T-helper 1 cell treated with Interleukin-12 subunit alpha and Interleukin-12 subunit beta and Interleukin-4 antibody, amounts not matched to agents 30 ng/mL and 1 ng/mL, for 36 hours (primary cell): ENCODE measurements at regions not wholly inside any gene's neighbourhood (a gene's known extent, or its start where the extent isn't known, plus 50 kb on each side); places are given as distances from the start of the nearest gene placed in this dataset.

ENCODE experiments used
- intact Hi-C: fragments of 100-400 bp; cut with micrococcal nuclease; formaldehyde crosslinking; loops from one replicate; pipeline ENCODE4 v1.15.1; 2024

DNA sequence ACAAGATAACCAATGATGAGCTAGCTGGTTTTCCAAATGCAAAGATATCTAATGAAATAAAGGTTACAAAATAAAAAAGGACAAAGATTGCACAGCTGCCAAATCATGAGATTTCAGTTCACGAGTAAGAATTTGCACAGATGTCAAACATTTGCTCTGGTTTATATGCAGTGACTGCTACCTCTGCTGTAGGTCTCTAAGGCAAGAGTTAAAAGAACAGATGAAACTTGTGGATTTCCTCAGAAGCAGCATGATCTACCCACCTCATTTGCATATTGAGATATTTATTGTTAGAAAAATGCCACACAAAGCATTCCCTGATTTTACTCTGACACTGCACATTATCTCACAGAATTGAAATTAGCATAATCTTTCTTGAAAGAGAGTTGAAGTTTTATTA, 763.2 kb upstream of the ZEB2 start:
- intact Hi-C loops = no loop called here

DNA sequence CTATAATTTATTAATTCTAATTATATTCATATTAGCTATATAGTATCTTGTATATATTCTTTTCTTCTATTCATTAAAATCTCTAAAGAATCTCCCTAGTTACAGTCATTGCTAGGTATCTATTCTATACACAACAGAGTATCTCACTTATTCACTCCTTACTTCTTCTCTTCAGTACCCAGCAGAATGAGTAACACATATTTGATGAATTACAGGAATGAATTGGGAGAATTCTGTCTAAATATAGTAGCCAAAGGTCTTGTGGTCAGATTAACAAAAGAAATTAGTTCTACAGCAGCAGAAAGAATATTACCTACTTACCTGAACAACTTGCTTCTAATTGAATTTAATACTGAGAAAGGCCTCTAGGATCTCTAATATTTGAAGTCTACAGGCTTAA, 758.0 kb upstream of the ZEB2 start:
- intact Hi-C loops = no loop called here

DNA sequence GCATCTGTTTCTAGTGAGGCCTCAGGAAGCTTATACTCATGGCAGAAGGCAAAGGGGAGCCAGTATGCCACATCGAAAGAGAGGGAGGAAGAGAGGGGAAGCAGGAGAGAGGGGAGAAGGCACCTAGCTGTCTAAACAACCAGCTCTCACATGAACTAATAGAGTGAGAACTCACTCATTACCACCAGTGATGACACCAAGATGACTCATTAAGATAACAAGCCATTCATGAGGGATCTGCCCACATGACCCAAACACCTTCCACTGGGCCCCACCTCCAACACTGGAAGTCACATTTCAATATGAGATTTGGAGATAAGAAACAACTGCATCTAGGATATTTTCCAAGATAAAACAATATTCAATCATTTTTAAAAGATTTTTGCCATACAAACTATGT, 753.9 kb upstream of the ZEB2 start:
- intact Hi-C loops = no loop called here

DNA sequence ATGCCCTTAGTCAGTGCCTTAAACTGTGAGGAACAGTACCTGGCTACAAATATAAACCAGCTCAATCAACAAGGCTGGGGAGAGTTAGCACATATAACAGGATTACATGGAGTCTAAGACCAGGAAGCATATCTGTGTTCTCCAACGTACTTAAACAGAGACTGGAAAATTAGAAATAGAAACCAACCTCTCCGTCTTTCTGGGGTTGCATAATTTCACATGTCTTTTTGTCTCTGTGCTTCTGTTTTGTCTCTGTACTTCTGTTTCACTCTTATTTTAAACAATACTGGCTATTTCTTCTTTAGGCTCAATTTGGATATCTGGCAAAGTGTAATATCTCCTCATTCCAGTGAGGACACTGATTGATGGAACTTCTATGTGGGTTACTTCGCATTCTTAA, 749.0 kb upstream of the ZEB2 start:
- intact Hi-C loops = no loop called here

DNA sequence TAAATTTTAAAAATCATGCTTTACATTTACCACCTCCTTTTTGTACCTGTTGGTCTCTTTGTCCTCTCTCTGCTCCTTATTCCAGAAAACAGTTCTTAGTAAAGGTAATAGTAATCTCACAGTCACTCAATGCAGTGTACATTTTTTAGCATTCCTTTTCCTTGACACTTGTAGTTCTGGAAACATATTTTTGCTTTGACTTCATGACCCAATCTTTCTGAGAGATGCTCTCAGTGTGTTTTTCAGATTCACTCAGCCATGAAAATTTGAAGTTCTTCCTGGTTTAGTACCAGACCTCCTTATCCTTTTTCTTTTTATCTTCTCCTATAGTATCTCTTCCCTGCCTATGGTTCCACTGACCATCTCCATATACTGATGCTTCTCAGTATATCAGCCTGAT, 747.5 kb upstream of the ZEB2 start:
- intact Hi-C loops = no loop called here

DNA sequence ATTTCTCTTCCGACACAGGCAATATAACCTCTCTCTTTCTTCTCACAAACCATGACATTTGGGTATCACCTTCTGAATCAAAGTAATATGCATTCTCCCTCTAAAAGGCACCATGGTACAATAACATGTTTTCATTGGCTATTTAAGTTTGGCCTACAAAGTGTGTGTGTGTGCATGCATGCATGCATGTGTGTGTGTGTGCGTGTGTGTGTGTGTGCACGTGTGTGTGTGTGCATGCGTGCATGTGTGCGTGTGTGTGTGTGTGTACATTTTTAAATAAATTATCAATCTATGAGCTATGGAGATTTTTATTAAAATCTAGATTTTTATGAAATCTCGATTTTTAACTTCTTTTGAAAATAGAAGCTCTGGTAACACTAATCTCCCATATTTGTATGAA, 745.3 kb upstream of the ZEB2 start:
- intact Hi-C loops = no loop called here

DNA sequence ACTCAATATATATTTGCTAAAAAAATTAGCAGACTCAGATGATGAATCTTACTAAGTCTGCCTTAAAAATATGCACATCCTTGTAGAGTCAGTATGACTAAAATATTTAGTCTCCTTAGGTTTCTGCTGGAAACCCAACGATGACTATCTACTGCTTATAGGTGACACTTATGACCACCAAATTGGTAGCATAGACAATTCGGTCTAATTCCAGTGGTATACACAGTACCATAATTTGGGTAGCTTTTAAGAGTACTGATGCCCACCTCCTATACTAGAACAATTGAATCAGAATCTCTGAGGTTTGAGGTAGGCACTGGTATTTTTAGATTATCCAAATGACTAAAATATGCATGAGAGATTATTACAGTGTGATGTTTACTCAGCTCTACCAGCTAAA, 740.8 kb upstream of the ZEB2 start:
- intact Hi-C loops = no loop called here

DNA sequence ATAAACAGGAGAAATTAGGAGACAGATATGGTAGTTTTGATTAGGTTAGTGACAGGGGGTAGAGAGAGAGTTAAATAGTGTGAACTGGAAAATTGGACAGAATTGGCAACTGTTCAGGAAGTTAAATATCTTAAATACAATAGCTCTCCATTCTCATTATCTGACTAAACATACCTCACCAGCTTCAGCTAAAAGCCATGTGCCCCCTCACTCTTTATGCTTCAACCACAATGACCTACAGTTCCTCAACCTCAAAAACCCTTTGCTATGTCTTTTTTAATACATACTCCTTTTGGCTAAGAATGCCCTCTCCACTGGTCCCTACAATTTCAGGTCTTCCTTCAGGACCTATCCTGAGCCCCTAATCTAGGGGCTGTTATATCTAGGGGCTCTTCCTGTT, 740.2 kb upstream of the ZEB2 start:
- intact Hi-C loops = no loop called here

DNA sequence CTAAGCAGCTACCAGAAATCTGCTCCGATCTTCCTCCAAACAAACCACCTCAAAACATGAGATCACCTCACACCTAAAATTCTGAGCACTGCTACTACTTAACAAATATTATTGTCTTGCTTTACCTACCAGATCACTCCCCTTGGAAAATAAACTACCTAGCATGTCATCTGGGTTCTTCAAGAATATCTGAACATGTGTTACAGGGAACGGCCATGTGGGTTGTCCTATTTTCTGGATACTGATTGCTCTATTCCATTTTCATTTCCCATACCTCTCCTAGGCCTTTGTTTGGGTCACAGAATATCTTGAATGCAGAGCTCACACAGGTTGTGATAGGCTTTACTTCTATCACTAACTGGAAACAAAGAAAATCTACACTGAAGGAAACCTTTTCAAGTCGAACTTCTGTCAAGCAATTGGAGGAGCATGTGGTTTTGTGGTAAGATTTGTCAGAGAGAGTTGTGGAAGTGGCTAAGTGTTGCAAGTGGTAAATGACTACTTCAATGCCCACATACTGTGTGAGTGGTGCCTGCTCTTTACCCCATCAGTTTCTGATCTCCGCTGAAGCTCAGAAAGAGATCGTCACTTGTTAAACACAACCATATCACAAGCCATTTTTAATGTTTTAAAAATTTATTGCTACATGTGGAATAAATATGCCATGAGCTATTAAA, 739.1 kb upstream of the ZEB2 start:
- intact Hi-C loops = loop anchor here (1.0 kb wide), 2 partner anchors 64 to 152 kb away; no protein-coding TSS in a partner anchor

DNA sequence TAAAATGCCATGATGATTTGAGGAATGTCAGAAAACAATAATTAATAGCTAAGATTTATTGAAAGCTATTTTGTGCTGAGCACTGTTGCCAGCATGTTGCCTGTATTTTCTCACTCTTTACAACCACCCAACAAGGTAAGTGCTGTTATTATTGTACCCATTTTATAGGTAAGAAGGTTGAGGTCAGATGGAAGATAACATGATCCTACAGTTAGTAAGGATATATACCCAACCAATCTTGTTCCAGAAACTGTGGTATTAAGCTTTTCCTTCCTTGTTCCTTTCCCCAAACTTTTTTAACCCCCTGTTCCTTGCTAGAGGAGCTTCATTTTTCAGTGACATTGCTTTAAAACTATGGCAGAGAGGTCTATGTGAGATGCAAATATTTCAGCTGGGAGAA, 738.0 kb upstream of the ZEB2 start:
- intact Hi-C loops = no loop called here

DNA sequence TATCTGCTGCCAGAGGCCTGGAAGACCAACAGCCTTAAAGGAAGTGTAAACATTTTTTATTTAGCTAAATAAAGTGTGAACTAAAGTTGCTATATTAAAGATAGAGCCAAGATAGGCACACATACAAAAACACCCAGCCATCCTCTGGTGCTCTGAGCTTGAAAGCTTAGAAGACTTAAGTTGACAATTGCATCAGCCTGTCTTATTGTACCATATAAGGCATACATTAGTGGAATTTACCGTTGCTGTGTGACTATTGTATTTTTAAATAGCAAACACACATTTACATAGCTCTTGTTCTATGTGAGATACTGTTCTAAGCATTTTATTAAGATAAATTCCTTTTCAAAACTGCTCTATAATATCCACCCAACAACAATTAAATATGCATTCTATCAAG, 736.6 kb upstream of the ZEB2 start:
- intact Hi-C loops = no loop called here

DNA sequence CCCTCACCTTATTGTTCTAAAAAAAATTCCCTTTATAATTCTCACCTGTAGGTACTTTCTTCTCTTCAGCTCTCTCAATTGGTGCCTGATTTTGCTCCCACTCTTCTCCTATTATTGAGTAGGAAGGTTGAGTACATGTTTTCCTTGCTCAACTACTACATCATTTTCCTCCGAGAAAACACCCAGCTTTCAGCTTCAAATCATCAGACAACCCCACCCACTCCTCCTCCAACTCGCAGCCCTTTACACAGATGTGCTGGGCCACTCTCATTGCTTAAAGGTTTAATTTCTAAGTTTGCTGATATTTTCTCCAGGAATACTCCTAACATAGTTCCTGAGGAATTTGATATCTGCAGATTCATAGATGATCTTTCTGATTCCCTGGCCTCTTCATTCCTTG, 734.4 kb upstream of the ZEB2 start:
- intact Hi-C loops = no loop called here

DNA sequence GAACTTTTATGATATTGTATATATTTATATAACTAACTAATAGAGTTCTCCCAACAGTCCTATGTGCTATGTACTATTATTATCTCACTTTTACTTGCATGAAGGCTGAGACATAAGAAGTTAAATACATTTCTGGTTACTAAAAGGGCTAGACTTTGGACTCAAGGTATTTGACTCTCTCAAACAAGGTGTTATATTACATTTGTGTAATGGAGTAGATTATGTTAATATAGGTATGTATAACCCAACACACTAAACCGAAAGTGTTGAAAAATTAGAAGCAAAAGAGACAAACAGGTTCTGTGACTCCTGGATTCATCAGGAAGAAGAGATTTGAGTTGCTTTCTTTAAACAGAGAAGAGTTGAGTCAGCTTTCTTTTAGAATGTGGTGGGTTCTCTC, 733.6 kb upstream of the ZEB2 start:
- intact Hi-C loops = no loop called here

DNA sequence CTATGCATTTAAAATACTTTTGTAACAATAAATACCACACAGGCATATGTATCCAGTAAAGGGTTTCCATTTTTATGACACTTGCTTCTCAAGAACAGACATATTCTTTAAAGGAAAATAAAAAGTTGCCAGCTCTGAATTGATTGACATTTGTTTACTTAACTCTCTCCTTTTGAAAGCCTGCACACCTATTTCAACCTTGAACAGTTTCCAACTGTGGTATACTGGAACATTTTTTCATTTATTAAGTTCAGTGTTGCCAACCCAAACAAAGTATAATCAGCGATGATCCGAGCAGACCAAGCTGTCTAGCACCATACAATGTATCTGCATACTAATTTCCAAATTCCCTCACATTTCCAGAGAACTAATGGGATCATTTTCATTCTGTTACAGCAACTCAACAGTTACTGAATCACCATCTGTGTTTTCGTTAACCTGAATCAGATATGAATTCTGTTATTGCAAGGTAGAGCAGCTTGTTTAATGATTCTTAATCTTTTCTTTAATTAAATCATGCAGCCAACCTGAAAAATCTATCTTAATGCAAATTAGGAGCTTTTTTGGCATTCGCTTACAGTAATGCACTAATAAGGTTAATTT, 725.5 kb upstream of the ZEB2 start:
- intact Hi-C loops = no loop called here

DNA sequence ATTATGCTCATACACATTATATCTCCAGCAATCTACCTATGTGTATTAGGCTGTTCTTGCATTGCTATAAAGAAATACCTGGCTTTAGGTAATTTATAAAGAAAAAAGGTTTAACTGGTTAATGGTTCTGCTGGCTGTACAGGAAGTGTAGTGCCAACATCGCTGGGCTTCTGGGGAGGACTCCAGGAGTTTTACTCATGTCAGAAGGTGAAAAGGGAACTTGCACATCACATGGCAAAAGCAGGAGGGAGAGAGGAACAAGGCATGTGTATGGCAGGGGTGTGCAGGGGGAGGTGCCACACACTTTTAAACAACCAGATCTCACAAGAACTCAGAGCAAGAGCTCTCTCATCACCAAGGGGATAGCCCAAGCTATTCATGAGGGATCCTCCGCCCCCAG, 715.4 kb upstream of the ZEB2 start:
- intact Hi-C loops = no loop called here

DNA sequence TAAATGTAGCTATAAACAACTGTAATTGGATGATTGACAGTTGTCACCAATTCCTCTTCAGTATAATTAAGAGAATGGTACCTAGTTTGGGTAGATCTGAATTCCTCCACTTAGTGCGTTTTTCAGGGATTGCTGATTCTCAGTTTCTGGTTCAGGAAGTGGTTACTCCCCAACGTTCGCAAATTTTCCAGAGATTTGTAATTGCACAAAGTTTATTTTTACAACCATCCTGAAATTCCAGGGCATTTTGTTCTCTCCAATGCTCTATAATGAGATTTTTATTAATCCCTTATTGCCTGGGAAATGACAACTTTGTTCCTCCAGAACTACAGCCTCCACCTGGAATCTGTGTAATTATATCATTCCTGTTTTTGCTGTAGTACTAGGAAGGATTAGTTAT, 710.6 kb upstream of the ZEB2 start:
- intact Hi-C loops = no loop called here

DNA sequence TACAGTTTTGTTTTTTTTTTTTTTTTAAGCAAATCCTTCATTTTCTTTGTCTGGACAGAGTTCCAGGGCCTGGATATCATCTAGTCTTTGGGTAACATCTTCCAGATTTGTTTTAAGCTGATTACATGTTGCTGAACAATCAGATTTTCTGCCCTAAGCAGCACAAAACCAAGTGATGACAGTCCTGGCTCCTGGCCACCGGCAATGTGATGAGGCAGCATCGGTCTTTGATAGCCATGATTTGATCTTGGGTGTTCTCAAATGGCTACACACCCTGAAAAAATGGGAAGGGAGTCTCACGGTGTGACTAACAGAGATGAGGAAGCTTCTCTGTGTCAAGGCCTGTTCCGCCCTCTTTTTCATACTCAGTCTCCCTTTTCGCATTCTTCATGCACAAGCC, 708.6 kb upstream of the ZEB2 start:
- intact Hi-C loops = no loop called here

DNA sequence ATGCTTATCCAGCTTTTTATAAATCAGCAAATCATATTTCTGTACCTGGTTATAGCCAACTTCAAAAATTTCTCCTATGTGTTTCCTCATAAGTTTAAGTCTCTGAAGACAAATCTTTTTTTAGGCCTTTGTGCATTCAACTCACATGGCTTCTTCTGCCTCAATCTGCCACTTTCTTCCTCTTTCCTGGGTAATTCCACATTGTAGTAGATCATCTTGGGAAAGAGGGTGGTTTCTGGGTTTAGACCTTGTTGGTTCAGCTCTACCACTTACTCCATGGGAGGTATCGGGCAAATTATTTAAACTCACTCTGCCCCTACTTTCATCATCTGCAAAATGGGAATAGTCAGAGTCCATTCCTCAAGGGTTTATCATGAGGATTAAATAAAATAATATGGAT, 707.0 kb upstream of the ZEB2 start:
- intact Hi-C loops = no loop called here

DNA sequence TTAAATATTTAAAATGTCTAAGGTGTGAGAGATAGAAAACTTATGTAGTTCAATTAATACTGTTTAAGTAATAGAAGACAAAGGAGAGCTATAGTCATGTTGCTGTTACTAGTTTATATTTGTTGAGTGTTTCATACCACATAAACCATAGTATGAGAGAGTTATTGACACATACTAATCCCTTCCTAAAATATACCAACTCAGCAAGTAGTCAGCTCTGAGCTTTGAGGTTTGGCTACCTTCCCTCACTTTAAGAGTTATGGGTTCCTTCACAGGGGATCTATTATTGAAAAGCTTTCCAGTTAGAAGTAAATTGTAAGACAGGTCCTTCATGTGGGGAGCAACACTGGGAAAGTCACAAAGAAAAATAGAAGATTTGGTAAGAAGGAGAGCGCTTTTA, 701.6 kb upstream of the ZEB2 start:
- intact Hi-C loops = no loop called here

DNA sequence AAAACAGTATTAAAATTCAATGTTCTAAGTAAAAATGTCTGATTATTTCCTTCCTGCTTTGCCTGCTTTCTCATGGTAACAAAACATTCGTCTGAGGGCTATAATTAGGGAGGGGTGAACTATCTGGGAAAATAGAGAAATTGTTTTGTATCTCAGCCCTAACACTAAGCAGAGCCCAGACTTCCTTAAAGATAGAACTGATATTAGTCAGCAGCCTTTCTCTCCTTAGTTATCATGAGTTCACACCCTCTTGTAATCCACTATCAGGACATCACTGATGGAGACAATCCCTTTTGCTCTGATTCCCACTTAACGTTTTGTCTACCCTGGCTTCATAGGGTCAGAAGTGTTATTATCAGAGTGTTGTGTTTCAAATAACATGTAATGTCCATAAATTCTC, 701.1 kb upstream of the ZEB2 start:
- intact Hi-C loops = no loop called here

DNA sequence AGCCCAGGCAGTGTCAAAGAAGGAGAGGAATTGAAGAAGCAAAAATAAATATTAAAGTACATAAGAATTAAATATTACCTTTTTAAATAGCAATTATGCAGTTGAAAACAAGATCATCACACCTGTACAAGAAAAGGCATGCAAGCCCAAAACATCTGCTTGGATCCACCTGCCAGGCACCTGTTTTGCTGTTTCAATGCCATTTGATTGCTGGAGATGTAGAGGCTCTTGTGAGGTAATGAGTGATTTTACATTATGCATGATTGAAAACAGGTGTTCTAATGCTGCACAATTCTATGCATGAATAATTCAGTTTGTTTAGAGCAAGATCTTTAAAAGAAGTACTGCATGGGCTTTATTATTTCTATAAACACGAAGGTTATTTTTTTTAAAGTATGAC, 700.6 kb upstream of the ZEB2 start:
- intact Hi-C loops = no loop called here

DNA sequence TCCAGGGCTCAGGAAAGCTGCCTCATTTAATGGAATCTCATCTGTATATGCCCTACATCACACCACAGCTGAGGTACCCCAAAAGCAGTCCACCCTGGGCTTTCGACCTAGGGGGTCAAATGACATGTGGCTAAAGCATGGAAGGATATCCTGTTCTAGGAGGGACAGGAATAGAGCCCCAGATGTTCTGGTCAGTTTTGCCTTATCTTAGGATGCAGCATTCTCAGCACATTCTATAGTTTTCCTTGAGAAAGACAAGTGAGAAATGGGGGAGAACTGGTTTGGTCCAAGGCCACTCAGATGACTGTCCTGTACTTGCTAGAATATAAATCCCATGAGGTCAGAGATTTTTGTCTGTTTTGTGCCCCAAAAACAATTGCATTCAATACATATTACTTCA, 688.0 kb upstream of the ZEB2 start:
- intact Hi-C loops = no loop called here

DNA sequence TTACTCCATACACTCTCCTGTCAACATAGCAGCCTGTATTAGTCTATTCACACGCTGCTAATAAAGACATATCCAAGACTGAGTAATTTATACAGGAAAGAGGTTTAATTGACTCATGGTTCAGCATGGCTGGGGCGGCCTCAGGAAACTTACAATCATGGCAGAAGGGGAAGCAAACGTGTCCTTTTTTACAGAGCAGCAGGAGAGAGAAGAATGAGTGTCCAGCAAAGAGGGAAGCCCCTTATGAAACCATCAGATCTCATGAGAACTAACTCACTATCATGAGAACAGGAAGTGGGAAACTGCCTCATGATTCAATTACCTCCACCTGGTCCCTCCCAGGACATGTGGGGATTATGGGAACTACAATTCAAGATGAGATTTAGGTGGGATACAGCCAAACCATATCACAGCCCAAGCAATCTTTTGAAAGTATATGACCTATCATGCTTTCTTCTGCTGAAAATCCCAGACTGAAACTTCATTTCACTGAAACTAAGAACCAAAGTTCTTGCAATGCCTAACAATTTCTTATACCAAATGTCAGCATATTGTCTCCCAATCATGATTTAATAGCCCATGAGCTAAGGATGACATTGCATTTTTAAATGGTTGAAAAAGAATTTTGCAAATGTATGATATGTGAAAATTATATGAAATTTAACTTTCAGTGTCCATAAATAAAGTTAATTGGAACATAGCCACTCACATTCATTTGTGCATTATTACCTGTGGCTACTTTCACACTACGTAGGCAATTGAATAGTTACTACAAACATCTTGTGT, 686.8 kb upstream of the ZEB2 start:
- intact Hi-C loops = no loop called here
